ENCODE measurements at regions not wholly inside any gene's neighbourhood (a gene's known extent, or its start where the extent isn't known, plus 50 kb on each side); places are given as distances from the start of the nearest gene placed in this dataset.

DNA sequence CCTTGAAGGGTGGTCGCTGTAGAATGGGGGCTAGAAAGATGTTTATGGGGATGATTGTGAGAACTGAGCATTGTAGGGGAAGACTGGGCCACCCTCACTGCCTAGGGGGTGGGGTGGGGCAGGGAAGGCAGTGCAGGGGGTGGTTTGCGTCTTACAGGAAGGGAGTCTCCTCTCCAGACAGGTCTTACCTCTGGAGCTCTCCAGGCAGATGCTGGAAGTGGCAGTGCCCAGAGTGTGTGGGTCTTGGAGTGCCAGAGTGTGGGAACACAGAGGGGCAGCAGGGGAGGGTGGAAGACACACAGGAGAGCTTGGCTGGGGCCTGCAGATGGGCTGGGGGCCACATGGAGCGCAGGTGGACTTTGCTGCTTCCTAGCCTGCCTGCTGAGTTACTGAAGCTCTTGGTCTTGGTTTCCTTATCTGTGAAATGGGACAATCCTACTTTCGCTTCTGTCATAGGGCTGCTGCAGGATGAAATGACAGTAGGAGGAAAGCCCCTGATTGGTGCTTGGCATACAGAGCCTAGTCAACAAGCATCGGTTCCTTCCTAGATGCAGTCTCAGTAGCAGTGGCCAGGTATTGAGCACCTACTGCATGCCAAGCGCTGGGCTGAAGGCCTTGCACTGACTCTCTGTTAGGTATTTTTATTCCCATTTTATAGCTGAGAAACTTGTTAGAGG, 118.3 kb downstream of the SLC25A47 start:
- Histone ChIP-seq H3K4me3 (no peak overlapping the region), H3K4me1 (peaks cover 33% of the 10 kb centered on the region), H3K27me3 (ENCODE audit: low read depth) (no peaks in the 10 kb centered on the region), H3K36me3 (no peaks in the 10 kb centered on the region), H3K9me3 (replicated peaks) (no peaks in the 10 kb centered on the region), H3K27ac (replicated peaks) (no peak overlapping the region)
- TF ChIP-seq, protein P1, sequence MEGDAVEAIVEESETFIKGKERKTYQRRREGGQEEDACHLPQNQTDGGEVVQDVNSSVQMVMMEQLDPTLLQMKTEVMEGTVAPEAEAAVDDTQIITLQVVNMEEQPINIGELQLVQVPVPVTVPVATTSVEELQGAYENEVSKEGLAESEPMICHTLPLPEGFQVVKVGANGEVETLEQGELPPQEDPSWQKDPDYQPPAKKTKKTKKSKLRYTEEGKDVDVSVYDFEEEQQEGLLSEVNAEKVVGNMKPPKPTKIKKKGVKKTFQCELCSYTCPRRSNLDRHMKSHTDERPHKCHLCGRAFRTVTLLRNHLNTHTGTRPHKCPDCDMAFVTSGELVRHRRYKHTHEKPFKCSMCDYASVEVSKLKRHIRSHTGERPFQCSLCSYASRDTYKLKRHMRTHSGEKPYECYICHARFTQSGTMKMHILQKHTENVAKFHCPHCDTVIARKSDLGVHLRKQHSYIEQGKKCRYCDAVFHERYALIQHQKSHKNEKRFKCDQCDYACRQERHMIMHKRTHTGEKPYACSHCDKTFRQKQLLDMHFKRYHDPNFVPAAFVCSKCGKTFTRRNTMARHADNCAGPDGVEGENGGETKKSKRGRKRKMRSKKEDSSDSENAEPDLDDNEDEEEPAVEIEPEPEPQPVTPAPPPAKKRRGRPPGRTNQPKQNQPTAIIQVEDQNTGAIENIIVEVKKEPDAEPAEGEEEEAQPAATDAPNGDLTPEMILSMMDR (IDR thresholded peaks at IDR 0.05; ENCODE audit: borderline replicate concordance): no peak
- DNase-seq: no peak
- intact Hi-C loops (cut with micrococcal nuclease): loop anchor here (10.0 kb wide), 1 partner anchor 203 kb away; no protein-coding TSS in a partner anchor

DNA sequence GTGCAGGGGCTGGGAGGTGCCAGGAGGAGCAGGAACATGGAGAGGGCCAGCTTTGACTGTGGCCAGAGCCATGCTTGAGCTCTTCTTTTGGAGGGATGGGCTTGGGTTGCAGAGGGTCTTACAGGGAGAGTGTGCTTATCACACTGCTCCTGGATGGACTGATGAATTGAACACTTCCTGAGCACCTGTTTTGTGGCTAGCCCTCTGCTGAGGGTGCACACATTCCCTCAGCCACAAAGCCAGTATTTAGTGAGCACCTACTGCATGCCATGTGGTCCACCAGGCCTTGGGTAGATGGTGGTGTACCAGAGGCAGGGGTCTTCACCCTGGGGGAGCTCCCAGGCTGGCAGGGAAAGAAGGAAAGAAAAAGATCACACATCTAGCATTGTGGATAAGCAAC, 118.9 kb downstream of the SLC25A47 start:
- Histone ChIP-seq H3K4me3 (no peak overlapping the region), H3K27ac (replicated peaks) (no peak overlapping the region), H3K9me3 (replicated peaks) (no peaks in the 10 kb centered on the region), H3K27me3 (ENCODE audit: low read depth) (no peaks in the 10 kb centered on the region), H3K36me3 (no peaks in the 10 kb centered on the region), H3K4me1 (peaks cover 33% of the 10 kb centered on the region)
- intact Hi-C loops (cut with micrococcal nuclease): loop anchor here (10.0 kb wide), 1 partner anchor 203 kb away; no protein-coding TSS in a partner anchor
- DNase-seq: no peak
- TF ChIP-seq, protein P1 (IDR thresholded peaks at IDR 0.05; ENCODE audit: borderline replicate concordance): no peak

DNA sequence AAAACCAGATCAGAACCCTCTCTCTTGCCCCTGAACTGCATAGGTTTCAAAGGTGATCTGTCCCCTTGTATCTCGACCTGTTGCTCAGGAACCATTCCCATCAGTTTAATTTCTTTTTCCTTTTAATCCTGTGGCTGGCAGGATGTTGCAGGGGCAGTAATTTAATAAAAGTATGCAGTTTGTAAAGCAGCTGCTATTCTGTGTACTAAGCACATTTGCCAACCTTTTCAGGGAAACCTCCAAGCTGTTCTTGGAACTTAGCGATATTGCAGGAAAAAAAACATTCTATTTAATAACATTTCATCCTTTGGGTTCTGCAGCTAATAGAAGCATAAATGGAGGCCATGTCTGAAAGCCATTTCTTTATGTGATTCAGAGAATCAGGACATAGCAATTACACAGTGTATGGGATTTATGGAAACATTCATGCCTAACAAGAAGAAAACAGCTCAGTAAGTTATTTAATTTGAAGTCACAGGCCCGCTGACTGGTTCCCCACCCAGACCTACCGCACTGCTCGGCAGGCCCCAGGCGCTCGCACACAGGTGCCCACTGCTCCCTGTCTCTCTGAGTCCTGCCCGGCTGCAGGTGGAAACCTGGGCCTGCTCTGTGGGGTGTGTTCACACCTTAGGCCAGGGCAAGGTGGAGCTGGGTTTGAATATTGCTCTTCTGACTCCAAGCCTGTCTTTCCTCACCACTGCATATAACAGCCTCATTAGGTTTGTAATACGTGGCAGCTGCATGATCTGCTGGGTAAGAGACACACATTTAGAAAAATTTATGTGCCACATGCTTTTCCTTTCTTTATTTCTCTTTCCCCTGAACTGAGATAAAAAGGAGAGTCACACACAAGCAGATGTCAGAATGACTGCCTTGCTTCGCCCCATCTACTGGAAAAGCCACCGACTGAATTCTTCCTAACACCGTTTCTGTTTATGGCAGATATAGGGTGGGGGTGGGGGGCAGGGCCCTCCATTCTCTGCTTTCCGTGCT, 119.7 kb downstream of the SLC25A47 start:
- Histone ChIP-seq H3K36me3 (no peaks in the 10 kb centered on the region), H3K27ac (replicated peaks) (no peak overlapping the region), H3K4me3 (no peak overlapping the region), H3K4me1 (peaks cover 33% of the 10 kb centered on the region), H3K27me3 (ENCODE audit: low read depth) (no peaks in the 10 kb centered on the region), H3K9me3 (replicated peaks) (no peaks in the 10 kb centered on the region)
- DNase-seq: no peak
- TF ChIP-seq, protein P1 (IDR thresholded peaks at IDR 0.05; ENCODE audit: borderline replicate concordance): no peak
- intact Hi-C loops (cut with micrococcal nuclease): loop anchor here (10.0 kb wide), 1 partner anchor 202 kb away; no protein-coding TSS in a partner anchor

DNA sequence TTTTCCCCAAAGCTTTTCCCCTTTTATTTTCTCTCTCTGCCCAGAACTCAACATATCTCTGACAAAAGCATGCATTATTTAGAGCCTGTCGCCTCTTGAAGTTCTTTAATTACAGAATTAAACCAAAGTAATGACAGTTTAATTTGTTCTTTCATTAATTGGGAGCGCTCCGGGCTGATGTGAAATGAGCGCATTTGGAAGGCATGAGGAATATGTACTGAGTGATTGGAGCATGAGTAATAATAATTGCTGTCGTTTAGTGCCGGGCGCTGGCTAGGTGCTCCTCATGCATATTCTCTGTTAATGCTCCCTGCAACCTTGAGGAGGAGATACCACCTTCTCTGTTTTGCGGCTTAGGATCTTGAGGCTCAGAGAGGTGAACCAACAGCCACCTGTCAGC, 120.5 kb downstream of the SLC25A47 start:
- Histone ChIP-seq H3K27me3 (ENCODE audit: low read depth) (no peaks in the 10 kb centered on the region), H3K4me1 (peaks cover 33% of the 10 kb centered on the region), H3K27ac (replicated peaks) (no peak overlapping the region), H3K36me3 (no peaks in the 10 kb centered on the region), H3K9me3 (replicated peaks) (no peaks in the 10 kb centered on the region), H3K4me3 (no peak overlapping the region)
- intact Hi-C loops (cut with micrococcal nuclease): loop anchor here (10.0 kb wide), 1 partner anchor 201 kb away; no protein-coding TSS in a partner anchor
- no peak for DNase-seq
- TF ChIP-seq, protein P1 (IDR thresholded peaks at IDR 0.05; ENCODE audit: borderline replicate concordance): no peak

DNA sequence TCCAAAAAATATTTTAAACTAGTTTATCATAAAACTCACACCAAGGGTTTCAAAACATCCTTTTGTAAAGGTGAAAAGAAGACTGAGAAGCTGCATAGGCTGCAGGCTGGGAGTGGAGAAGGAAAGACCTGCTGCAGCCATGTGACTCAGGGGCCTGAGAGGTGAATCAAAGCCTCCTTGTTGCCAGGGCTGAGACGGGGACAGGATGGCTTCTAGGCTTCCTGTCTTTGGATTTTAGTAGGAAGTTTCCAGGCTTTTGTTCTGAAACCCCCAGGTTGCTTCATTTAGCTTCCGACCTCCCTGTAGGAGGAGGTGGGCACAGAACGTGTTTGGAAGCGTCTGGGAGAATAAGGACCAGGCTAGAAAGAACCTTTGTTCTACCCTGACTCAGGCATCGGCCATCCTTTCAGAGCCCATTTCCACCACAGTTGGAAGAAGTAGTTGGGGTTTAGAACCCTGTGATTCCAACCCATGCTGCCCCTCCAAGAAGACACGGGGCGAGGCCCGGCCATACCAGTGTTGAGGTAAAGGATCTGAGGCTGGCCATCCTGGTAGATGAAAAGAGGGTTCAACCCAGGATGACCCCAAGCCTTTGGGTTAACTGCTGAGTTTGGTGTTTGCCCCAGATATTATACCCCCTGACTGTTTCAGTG, 122.4 kb downstream of the SLC25A47 start:
- Histone ChIP-seq H3K36me3 (no peaks in the 10 kb centered on the region), H3K4me1 (peaks cover 19% of the 10 kb centered on the region), H3K27ac (replicated peaks) (no peak overlapping the region), H3K27me3 (ENCODE audit: low read depth) (no peaks in the 10 kb centered on the region), H3K4me3 (no peak overlapping the region), H3K9me3 (replicated peaks) (no peaks in the 10 kb centered on the region)
- intact Hi-C loops (cut with micrococcal nuclease): loop anchor here (10.0 kb wide), 1 partner anchor 199 kb away; no protein-coding TSS in a partner anchor
- TF ChIP-seq, protein P1 (IDR thresholded peaks at IDR 0.05; ENCODE audit: borderline replicate concordance): no peak
- DNase-seq: no peak

Measured in left ventricle myocardium inferior (tissue), 1 donor.